ENCODE measurements at regions not wholly inside any gene's neighbourhood (a gene's known extent, or its start where the extent isn't known, plus 50 kb on each side); places are given as distances from the start of the nearest gene placed in this dataset.

DNA sequence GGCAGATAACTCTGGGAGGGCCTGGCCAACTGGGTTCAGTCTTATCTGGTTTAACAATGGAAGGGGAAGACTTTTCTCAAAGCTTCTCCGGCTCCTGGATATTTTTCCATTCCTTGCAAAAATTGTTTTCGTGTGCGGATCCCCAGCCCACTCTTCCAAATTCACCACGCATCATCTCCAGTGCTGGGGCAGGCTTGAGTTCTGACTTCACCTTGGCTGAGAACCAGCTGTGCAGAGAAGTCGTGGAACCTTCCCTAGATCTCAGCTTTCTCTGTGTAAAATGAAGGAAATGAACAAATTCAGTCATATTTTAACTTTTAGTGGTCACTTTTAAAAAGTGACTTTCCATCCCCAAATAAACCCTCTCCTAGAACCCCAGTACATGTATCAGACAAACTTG is 297.0 kb downstream of the TCF7L2 start:
- no peak for DNase-seq (ENCODE audit: low read depth, low spot score)
- no peak overlapping the region for H3K4me3 ChIP-seq (ENCODE audit: low read length)

DNA sequence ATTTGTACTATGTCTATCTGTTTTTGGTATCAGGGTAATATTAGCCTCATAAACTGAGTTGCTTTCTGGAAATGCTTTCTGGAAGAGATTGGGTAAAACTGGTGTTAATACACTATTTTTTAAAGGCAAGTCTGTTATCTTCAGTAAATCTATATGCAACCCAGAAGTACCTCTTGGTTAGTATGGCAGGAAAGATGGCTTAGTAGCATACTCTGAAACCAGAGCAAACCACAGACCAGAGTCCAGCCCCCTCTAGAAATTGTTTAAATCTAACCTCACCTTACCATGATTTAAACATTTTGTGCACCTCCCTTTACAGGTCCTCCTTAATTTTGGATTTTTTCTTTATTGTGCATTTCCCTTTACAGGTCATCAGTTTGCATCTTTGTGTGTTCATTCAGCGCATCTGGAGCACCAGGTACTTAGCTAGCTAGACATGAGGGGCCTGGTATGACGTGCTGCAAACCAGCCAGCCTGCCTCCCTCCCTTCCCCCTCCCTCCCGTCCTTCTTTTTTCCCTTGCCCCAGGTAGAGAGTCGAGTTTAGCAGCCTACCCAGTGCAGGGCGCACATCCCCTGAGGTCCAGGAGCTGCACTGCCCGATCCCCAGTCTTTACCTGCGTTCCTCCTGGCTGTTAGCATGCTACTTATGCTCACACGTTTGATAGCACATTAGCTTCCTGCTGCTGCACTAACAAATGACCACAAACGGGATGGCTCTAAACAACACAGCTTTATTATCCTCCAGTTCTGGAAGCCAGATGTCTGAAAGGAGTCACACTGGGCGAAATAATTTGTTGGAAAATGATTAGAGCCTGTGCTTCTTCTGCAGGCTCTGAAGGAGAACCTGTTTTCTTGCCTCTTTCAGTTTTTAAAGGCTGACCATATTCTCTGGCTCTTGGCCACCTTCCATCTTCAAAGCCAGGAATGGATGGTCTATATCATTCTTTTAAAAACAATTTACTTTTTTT is 299.9 kb upstream of the HABP2 start:
- H3K4me3 ChIP-seq (ENCODE audit: low read length), result no peak overlapping the region
- DNase-seq (ENCODE audit: low read depth, low spot score), result no peak

DNA sequence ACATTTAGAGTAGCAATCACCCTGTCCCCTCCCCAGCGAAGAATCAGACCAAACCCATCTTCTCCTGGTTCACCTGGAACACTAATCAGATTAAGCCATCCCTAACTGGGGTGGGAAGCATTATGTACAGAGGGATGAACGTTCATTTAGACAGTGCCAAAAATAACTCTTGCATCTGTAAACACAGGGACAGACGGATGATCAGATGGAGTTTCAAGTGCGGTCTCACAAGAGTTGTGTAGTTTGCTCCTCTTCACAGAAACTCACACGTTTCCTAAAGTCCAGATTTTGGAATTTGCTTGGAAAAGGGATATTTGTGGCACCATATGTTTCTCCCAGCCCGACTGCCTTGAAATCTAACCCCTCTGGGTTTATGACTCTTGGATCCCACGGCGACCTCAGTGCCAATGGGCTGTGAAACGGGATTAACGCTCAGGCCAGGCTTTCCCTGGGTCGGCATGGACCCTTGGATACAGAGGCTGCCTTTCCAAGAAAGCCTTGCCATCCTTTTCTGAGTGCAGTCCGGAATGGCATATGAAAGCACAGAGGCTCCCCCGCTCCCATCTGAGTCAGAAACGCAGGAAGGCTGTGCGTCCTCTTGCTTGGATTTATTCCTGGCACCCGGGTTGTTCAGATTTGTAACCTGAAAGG is 293.2 kb upstream of the HABP2 start:
- DNase-seq (ENCODE audit: low read depth, low spot score), result no peak
- no peak overlapping the region for H3K4me3 ChIP-seq (ENCODE audit: low read length)

DNA sequence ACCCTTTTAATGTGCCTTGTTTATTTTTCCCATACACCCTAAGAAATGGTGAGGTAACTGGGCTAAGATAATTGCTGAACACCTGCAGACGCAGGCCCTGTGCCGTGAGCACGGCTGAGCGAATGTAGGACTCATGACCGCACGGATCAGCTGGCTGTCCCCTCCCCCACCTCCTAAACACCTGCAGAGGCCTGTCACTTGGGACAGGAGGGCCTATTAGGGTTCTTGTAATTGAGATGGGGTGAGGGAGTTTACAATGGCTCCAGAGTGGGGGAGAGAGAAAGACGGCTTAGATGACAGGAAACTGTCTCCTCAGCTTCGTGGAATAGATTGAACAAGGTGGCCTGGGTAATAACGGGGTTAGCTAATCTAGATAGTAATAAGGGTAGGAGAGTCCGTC is 291.7 kb upstream of the HABP2 start:
- no peak for DNase-seq (ENCODE audit: low read depth, low spot score)
- H3K4me3 ChIP-seq (ENCODE audit: low read length), result no peak overlapping the region

DNA sequence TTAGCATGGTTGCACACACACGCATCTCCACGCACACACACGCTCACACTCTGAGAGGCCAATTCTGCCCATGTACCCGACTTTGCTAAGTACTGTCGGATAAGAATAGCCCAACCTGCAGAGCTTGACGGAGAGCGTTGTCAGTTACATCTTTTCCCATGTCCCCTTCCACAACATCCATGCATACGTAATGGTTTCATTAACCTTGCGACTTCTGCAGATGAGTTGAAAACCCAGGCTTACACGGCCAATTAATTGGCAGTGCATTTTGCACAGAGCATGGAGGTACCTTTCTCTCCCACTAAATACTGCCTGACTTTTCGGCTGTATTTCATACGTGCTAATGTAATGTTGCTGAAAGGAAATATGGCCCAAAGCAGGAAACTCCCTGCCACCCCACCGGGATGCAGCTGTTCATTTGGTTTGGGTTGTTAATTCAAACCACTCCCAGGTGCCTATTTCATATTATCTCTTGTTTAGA is 291.2 kb upstream of the HABP2 start:
- no peak overlapping the region for H3K4me3 ChIP-seq (ENCODE audit: low read length)
- DNase-seq (ENCODE audit: low read depth, low spot score), result peak; percentile 11

DNA sequence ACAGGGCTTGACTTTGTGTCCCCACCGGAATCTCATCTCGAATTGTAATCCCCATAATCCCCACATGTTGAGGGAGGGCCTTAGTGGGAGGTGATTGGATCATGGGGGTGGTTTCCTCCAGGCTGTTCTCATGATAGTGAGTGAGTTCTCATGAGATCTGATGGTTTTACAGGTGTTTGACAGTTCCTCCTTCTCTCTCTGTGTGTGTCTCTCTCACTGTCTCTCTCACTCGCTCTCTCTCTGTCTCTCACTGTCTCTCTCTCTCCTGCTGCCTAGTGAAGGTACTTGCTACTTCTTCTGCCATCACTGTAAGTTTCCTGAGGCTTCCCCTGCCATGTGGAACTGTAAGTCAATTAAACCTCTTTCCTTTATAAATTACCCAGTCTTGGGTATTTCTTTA is 289.8 kb upstream of the HABP2 start:
- DNase-seq (ENCODE audit: low read depth, low spot score), result no peak
- H3K4me3 ChIP-seq (ENCODE audit: low read length), result no peak overlapping the region

DNA sequence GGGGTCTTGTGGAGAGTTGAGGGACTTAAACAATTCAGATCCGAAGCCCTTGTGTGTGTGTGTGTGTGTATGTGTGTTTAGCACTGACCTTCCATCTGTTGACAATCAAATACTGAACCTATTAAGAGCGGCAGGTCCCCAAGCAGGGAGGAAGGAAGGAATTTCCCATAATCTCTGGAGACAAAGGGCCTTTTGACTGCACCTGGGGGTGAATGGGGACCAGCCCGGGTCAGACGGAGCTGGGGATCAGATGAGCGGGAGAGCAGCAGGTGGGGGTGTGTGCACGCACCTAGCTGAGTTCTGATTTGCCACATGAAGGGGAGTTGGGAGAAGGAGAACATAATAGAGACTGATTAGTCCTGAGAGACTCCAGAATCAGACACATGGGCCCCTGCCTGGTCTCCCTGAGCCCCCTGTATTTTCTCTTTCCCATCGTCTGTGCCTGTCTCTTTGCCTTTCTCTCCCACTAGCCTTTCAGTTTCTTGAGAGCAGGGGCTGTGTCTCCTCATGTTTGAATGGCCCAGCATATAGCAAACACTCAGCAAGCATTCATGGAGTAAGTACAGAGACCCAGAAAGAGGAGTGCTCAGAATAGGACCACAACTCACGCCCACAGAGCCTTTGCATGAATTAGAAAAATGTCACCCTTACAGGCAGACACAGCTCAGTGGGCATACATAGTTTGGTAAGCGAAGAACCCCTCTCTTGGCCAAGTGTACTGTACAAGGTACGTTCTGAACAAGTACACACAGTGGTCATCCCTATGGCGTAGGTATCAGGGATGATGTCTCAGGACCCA is 288.3 kb upstream of the HABP2 start:
- H3K4me3 ChIP-seq (ENCODE audit: low read length), result no peak overlapping the region
- no peak for DNase-seq (ENCODE audit: low read depth, low spot score)

DNA sequence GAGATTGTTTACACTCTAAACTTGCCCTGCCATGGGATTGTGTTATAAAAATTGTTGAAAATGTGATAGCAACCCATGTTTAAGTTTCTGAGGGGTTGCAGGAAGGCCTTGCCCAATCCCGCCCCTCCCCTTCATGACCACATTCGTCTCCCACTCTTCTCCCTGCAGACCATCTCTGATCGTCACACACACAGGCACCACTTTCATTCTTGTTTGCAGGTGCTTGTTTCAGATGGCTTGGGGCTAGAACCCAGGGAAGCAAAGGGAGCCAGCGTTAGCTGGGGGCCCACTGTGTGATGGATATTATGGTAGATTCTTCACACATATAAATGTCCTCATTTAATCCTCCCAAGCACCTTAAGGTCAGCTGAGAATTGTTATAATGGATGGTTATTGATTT is 286.7 kb upstream of the HABP2 start:
- H3K4me3 ChIP-seq (ENCODE audit: low read length), result no peak overlapping the region
- no peak for DNase-seq (ENCODE audit: low read depth, low spot score)

DNA sequence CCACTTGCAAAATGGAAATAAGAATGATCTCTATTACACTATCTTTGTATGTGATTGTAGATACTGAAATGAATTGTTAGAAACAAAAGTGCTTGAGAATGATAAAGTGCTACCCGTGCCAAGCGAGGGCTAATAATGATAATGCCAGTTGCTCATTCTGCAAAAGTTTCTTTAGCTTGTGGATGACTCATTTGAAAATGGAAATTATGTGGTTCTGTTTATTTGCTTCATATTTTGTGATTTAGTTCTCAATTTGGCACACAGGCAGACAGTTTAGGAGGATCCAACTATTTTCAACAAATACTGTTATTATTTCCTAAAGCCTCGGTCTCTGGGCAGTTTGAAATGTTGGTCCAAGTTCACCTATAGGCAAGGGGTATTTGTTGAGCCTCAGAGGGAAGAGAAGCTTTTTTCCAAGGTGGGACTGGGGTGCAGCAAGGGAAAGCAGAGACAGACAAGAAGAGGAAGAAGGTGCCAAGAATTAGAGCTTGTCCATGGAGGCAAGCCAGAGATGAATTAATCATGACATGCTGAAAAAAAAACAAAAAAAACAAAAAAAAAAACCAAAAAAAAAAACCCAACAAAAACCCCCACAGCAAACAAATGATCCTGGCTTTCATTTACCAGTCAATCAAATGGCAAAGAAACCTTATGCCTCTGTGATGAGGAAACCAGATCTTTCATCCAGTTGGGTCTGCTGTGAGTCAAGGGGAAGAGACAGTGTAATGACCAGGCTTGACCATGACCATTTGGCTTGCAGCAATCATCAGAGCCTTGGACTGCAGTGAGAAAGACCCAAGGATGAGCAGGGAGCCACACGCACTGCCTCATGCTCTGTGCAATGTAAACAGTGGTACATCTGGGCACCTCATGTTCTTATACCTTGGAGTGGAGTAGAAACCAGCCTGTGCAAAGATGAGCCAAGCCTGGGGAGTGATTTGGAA is 285.0 kb upstream of the HABP2 start:
- no peak overlapping the region for H3K4me3 ChIP-seq (ENCODE audit: low read length)
- no peak for DNase-seq (ENCODE audit: low read depth, low spot score)

DNA sequence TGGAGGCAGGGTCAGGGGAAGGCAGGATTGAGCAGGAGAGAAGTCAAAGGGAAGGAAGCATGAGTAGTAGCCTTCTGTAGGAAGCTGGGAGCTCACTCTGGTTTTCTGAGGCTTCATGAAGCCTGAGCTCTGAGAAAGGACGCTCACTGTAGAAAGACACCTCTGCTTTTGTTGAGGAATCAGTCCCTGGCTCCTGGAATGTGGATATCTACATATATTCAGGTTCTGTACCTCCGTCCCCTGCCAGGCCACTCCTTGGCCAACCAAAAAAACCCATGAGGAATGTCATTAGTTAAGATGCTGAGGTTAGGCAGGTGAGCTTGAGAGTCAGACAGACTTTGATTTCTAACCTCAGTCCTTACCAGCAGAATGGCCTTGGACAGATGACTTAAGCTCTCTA is 283.5 kb upstream of the HABP2 start:
- H3K4me3 ChIP-seq (ENCODE audit: low read length), result no peak overlapping the region
- no peak for DNase-seq (ENCODE audit: low read depth, low spot score)

DNA sequence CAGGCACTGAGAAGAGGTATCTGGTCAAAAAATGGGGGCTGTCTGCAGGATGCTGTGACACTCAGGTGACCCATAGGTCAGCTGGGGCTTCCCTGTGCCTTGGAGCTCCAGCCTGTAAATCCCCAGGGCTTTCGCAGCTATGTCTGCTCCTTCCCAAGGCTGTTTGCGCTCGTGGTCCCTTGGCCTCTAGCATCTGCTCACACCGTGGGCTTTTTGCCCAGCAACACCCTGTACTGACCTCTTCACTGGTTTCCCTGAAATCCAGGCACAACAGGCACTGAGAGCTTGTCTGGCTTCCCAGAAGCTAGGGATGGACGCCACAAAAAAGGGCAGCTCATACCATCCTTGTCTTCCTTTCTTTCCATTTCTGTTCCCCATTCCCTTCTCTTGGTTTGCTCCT is 280.3 kb upstream of the HABP2 start:
- no peak for DNase-seq (ENCODE audit: low read depth, low spot score)
- no peak overlapping the region for H3K4me3 ChIP-seq (ENCODE audit: low read length)

DNA sequence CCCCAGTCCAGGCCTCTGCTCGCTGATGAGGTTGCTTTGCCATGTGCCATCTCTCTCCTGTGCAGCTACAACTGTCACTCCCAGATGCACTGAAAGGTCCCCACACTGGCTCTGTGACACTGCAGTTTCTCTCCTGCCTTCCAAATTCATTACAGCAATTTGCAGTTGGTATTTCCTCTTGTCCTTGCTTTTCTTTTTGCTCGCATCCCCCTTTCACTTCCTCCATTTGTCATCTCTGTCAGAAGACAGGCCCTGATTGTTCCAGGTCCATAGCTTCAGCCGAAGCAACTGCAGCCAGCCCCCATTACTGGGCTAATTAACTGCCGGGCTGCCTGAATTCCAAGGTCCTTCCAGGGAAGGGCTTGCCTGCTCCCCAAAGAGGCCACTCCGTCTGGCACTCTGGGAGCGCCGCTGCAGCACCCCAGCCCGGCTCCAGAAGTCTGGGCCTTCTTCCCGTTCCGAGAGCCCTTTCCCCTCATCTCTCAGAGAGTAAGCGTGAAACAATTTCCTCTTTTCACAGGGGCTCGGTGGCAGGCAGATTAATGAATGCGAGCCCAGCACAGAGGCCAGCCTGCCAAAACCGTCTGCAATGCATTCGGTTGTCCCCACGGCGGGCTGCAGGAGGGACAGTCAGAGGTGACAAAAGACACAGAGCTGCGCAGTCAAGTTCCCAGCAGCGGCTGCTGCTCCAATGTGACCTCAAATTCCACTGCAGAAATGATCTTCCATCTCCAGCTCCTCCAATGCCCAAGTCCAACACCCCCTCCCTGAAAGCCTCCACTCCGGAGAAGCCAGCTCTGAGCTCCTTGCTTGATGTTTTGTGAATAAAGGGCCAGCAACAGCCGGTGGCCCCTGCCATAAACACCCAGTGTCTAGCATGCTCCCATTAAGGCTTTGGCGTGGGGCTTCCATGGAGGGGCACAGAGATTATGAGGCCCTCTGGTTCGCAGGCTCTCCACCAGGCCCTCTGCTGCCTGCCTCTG is 279.4 kb upstream of the HABP2 start:
- H3K4me3 ChIP-seq (ENCODE audit: low read length), result no peak overlapping the region
- no peak for DNase-seq (ENCODE audit: low read depth, low spot score)

DNA sequence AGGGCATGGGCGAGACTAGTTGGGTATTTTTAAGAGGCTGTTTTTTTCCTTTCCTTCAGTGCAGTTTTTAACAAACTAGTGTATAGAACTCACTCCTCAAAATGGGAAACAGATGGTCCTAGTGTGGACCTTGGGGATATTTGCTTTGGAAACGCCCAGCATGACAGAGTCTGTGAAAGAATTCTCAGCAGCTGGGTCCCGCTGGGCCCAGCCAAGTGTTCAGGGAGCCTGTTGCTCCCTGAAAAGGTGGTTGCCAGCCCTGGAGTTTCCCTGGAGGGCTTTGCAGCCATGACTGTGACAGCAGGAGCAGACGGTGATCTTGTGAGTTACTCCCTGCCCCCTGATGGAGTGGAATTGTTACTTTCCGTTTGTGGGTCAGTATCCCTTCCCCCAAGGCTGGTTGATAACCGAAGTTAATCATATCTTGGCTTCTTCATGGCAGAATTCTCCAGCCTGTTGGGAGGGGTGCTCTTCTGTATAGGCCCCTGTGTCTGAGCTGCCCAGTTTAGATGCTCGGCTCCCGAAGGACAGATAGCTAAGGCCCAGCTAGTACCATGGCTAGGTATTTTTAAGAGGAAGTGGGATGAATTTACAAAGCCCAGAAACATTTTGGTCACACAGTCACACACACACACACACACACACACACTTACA is 278.6 kb upstream of the HABP2 start:
- DNase-seq (ENCODE audit: low read depth, low spot score), result no peak
- no peak overlapping the region for H3K4me3 ChIP-seq (ENCODE audit: low read length)

DNA sequence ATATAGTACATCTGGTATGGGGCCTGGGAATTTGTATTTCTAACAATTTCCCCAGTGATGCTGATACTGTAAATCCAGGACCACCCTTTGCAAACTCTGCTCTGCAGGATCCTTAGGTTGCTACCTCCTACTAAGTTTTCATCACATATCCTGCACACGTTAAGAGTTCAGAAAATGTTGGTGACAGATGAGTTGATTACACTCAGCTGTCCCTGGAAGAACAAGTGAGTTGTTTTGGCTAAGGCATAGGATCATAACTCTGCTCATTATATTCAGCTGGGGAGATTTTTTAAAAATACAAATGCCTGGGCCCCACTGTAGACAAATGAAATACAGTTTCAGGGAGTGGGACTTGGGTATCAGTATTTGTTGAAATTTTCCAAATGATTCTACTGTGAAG is 274.6 kb upstream of the HABP2 start:
- no peak overlapping the region for H3K4me3 ChIP-seq (ENCODE audit: low read length)
- DNase-seq (ENCODE audit: low read depth, low spot score), result no peak

DNA sequence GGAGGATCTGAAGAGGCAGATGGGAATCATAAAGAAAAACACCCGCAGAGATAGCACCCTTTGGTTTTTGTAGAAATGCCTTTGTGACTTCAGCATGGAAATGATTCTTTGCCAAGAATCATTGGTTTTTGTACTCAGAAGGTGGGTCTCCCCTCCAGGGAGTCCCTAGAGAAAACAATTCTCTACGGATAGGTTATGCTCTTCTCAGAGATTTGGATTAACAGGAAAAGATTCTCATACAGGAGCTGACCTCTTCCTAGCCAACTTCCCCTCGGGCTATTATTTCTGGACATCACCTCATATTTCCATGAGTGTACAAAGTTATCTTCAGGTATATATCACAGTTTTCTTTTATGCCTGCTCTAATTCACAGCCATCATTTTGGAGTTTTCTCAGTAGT is 274.2 kb upstream of the HABP2 start:
- no peak for DNase-seq (ENCODE audit: low read depth, low spot score)
- H3K4me3 ChIP-seq (ENCODE audit: low read length), result no peak overlapping the region

DNA sequence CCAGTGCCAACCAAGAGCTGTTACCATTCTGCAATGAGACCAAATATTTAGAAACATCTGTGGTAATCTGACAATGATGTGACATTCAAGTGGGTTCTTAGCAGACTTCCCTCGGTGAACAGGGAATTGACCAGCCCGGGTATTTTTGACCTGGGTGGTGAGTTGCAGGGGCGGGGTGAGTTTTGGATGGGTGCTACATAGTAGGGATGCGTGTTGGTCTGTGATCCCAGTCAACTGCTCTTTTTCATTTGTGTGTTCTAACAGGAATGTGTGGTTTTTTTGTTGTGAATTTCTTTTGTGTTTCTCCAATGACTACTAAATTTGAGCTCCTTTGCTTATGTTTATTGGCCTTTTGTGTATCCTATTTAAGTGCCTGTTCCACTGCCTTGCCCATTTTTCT is 273.6 kb upstream of the HABP2 start:
- DNase-seq (ENCODE audit: low read depth, low spot score), result no peak

DNA sequence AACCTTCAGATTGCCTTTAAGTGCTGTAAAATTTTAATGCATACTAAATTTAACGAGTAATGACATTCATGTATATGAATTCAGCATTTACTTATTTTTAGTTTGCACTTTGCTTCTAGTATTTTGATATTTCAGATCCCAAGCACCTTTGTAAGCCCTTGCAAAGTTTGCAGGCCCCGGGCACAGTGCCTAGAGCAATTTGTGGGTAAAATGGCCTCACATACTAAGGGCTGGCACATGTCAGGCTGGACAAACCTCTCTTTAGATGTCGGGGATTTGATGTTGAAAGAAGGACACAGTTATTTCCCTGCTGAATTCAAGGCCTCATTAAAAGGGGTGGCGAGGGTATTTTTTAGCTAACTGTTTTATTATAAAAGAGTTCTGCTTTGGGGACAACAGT is 270.3 kb upstream of the HABP2 start:
- DNase-seq (ENCODE audit: low read depth, low spot score), result no peak
- no peak overlapping the region for H3K4me3 ChIP-seq (ENCODE audit: low read length)

More for the DNA sequence above, 273.6 kb upstream of the HABP2 start:
- H3K4me3 ChIP-seq (ENCODE audit: low read length), result no peak overlapping the region
